Neural progenitor cell (in vitro differentiated cells): ENCODE measurements at regions not wholly inside any gene's neighbourhood (a gene's known extent, or its start where the extent isn't known, plus 50 kb on each side); places are given as distances from the start of the nearest gene placed in this dataset.

Source experiments
- DNase-seq: peaks from one replicate; pipeline ENCODE4 v3.0.0-alpha.2; 2016; ENCODE audit warnings: low spot score
- H2AFZ ChIP-seq: fragments of 200-600 bp; sonication (generic); replicated peaks from 2 replicates; pipeline ENCODE4 v1.6.1; 2016; ENCODE audit warnings: antibody characterized with exemption
- H3F3A ChIP-seq: fragments of 200-600 bp; sonication (generic); 2 replicates; pipeline ENCODE4 v1.6.1; 2016; ENCODE audit warnings: antibody characterized with exemption, low read depth
- H3K27ac ChIP-seq: fragments of 200-600 bp; sonication (generic); 2 replicates; pipeline ENCODE4 v1.5.1; 2016; ENCODE audit warnings: mild to moderate bottlenecking
- H3K27me3 ChIP-seq: fragments of 200-600 bp; sonication (generic); 2 replicates; pipeline ENCODE4 v1.6.1; 2016; ENCODE audit warnings: mild to moderate bottlenecking, moderate library complexity
- H3K36me3 ChIP-seq: fragments of 200-600 bp; sonication (generic); 2 replicates; pipeline ENCODE4 v1.5.1; 2016
- H3K4me1 ChIP-seq: fragments of 200-600 bp; sonication (generic); 2 replicates; pipeline ENCODE4 v1.6.1; 2016; ENCODE audit warnings: mixed run types
- H3K4me2 ChIP-seq: fragments of 200-600 bp; sonication (generic); 2 replicates; pipeline ENCODE4 v1.6.1; 2016
- H3K4me3 ChIP-seq: fragments of 200-600 bp; sonication (generic); 2 replicates; pipeline ENCODE4 v1.5.1; 2016
- H3K79me2 ChIP-seq: fragments of 200-600 bp; sonication (generic); 2 replicates; pipeline ENCODE4 v1.6.1; 2016; ENCODE audit warnings: low read depth
- H3K9ac ChIP-seq: fragments of 200-600 bp; sonication (generic); 2 replicates; pipeline ENCODE4 v1.6.1; 2016
- H3K9me3 ChIP-seq: fragments of 200-600 bp; sonication (generic); 2 replicates; pipeline ENCODE4 v1.5.1; 2016; ENCODE audit warnings: low read depth
- H4K20me1 ChIP-seq: fragments of 200-600 bp; sonication (generic); 2 replicates; pipeline ENCODE4 v1.6.1; 2016; ENCODE audit warnings: low read depth
- H3K27ac Mint-ChIP-seq: 3 replicates; pipeline ENCODE4 v1.8.0; 2021; ENCODE audit warnings: mixed read lengths
- H3K27me3 Mint-ChIP-seq: 2 replicates; pipeline ENCODE4 v1.8.0; 2022; ENCODE audit warnings: low read depth, mild to moderate bottlenecking, inconsistent platforms, moderate library complexity, mixed read lengths; ENCODE audit not compliant: insufficient read depth
- H3K36me3 Mint-ChIP-seq: 3 replicates; pipeline ENCODE4 v1.8.0; 2021; ENCODE audit warnings: mixed read lengths
- H3K4me1 Mint-ChIP-seq: 3 replicates; pipeline ENCODE4 v1.8.0; 2021; ENCODE audit warnings: mixed read lengths
- H3K4me3 Mint-ChIP-seq: 3 replicates; pipeline ENCODE4 v1.8.0; 2021; ENCODE audit warnings: mild to moderate bottlenecking, moderate library complexity, mixed read lengths
- H3K9me3 Mint-ChIP-seq: 3 replicates; pipeline ENCODE4 v1.8.0; 2020; ENCODE audit warnings: mixed read lengths
- CTCF ChIP-seq: fragments of 200-600 bp; sonication (generic); IDR thresholded peaks from 2 replicates; pipeline ENCODE4 v1.5.1; 2017; ENCODE audit warnings: antibody characterized with exemption, mild to moderate bottlenecking
- EZH2 ChIP-seq: fragments of 200-600 bp; sonication (generic); IDR thresholded peaks from 2 replicates; pipeline ENCODE4 v1.6.1; 2017; ENCODE audit warnings: antibody characterized with exemption, mild to moderate bottlenecking, moderate library complexity
- EZH2phosphoT487 ChIP-seq: fragments of 200-600 bp; sonication (generic); IDR thresholded peaks from 2 replicates; pipeline ENCODE4 v1.6.1; 2017; ENCODE audit warnings: antibody characterized with exemption

DNA sequence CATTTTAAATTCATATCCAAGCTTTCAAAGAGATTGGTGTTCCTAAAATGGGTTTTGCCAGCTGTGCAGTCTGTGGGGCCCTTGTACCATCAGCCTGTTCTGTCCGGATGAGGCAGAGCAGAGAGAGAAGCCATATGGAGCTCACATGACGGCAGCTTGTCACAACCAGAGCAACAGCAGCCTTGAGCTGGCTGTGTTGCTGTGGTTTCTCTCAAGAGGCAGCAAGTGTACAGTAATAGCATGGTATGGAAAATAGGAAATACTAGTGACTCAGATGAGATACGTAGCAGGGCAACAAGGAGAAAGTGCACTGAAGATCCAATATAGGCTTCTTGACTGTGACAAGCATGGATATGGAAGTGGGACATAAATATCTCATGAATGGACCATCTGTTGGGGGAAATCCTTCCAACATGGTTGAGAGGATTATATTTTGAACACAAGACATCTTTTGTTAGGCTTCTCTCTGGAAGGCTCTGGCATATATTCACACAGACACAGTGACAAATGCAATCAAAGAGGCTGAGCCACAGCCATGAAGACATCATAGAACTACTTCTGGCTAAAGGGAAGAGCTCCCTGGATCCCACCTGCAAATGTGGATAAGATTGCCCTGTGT lies 251.0 kb upstream of the TAC1 start:
- Histone ChIP-seq H3K36me3 (no peaks in the 10 kb centered on the region), H3F3A (no peaks in the 10 kb centered on the region), H3K27me3 (no peaks in the 10 kb centered on the region), H3K4me3 (no peak overlapping the region), H2AFZ (no peak overlapping the region), H3K4me1 (peaks cover 14% of the 10 kb centered on the region), H3K27ac (no peak overlapping the region), H3K4me2 (no peak overlapping the region), H3K9ac (no peak overlapping the region), H3K79me2 (no peaks in the 10 kb centered on the region), H4K20me1 (no peaks in the 10 kb centered on the region), H3K9me3 (no peaks in the 10 kb centered on the region)
- no peak overlapping the region for H3K27ac Mint-ChIP-seq
- H3K4me3 Mint-ChIP-seq = no peak overlapping the region
- H3K4me1 Mint-ChIP-seq = peaks cover 19% of the 10 kb centered on the region
- DNase-seq = no peak
- H3K9me3 Mint-ChIP-seq = no peaks in the 10 kb centered on the region
- H3K27me3 Mint-ChIP-seq = no peaks in the 10 kb centered on the region
- H3K36me3 Mint-ChIP-seq = no peaks in the 10 kb centered on the region
- TF ChIP-seq EZH2 (no peak), EZH2phosphoT487 (no peak), CTCF (no peak)

DNA sequence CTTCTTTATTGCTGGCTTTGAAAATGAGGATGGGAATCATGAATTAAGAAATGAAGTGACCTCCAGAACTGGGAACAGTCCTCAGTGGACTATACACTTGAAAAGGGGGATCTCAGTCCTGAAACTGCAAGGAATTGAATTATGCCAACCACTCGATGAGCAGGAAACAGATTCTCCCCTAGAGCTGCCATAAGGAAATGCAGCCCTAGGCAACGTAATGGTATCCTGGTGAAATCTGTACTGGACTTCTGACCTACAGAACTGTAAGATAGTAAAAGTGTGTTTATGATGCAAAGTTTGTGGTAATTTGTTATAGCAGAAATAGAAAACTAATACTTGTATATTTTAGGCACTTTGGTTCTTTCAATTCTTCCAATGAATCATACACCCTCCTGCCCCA lies 236.4 kb upstream of the TAC1 start:
- Histone ChIP-seq H3K36me3 (no peaks in the 10 kb centered on the region), H3K27me3 (no peaks in the 10 kb centered on the region), H3K4me2 (no peak overlapping the region), H3K9ac (no peak overlapping the region), H3K9me3 (no peaks in the 10 kb centered on the region), H3K79me2 (no peaks in the 10 kb centered on the region), H3K27ac (no peak overlapping the region), H4K20me1 (no peaks in the 10 kb centered on the region), H3K4me1 (no peaks in the 10 kb centered on the region), H2AFZ (peak overlapping the region; percentile 12), H3K4me3 (no peak overlapping the region), H3F3A (no peaks in the 10 kb centered on the region)
- no peak for DNase-seq
- H3K4me3 Mint-ChIP-seq = no peak overlapping the region
- H3K27ac Mint-ChIP-seq = no peak overlapping the region
- H3K27me3 Mint-ChIP-seq = peaks cover 2% of the 10 kb centered on the region
- H3K36me3 Mint-ChIP-seq = no peaks in the 10 kb centered on the region
- TF ChIP-seq EZH2phosphoT487 = no peak
- no peak for TF ChIP-seq CTCF
- no peak for TF ChIP-seq EZH2
- H3K4me1 Mint-ChIP-seq = no peaks in the 10 kb centered on the region
- no peaks in the 10 kb centered on the region for H3K9me3 Mint-ChIP-seq

DNA sequence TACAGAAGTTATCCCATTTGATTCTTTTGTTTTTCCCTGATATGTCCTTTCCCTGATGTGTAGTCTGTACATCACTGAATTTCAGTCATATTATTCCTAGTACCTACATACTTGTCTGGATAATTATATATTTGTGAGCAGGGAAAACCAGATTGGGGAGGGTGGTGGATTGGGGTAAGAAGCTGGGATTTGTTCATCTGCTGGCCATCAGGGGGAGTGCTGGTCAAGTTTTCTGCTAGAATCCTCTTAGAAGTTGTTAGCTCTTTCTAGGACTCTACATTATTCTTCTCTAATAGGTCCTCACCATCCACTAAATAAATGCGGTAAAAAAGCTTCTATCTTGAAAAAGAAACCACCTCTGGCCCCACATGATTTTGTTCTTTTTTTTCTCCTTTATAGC lies 232.7 kb upstream of the TAC1 start:
- Histone ChIP-seq H3K4me2 (no peak overlapping the region), H3K27ac (no peak overlapping the region), H3F3A (no peaks in the 10 kb centered on the region), H3K9ac (no peak overlapping the region), H2AFZ (no peak overlapping the region), H4K20me1 (no peaks in the 10 kb centered on the region), H3K4me1 (no peaks in the 10 kb centered on the region), H3K27me3 (no peaks in the 10 kb centered on the region), H3K36me3 (no peaks in the 10 kb centered on the region), H3K79me2 (no peaks in the 10 kb centered on the region), H3K4me3 (no peak overlapping the region), H3K9me3 (no peaks in the 10 kb centered on the region)
- Mint-ChIP-seq H3K27ac (no peak overlapping the region), H3K27me3 (peaks cover 2% of the 10 kb centered on the region), H3K36me3 (no peaks in the 10 kb centered on the region), H3K4me1 (no peaks in the 10 kb centered on the region), H3K4me3 (no peak overlapping the region), H3K9me3 (no peaks in the 10 kb centered on the region)
- TF ChIP-seq CTCF = peak; percentile 71
- no peak for TF ChIP-seq EZH2
- DNase-seq = peak; percentile 48
